Activated CD8-positive, alpha-beta memory T cell treated with anti-CD3 and anti-CD28 coated beads, Interleukin-2, amount 10 ng/mL, durations not matched to agents 7 days and 5 days (primary cell): ENCODE measurements at regions not wholly inside any gene's neighbourhood (a gene's known extent, or its start where the extent isn't known, plus 50 kb on each side); places are given as distances from the start of the nearest gene placed in this dataset.

ENCODE experiments used
- ATAC-seq: fragments of 150-1000 bp; cut with Tn5 transposase; one replicate; pipeline ENCODE4 v1.10.0; 2021; ENCODE audit warnings: moderate library complexity
- CTCF ChIA-PET: fragments of 350-600 bp; sonication (Branson Sonifier 250); formaldehyde crosslinking; loops from one replicate; lab custom pipeline; 2021; ENCODE audit warnings: antibody characterized with exemption; lab: Charles Lee
- DNase-seq: peaks from one replicate; pipeline ENCODE4 v3.0.0-alpha.2; 2020
- H3K27ac Mint-ChIP-seq: one replicate; pipeline ENCODE4 v1.8.0; 2021; ENCODE audit warnings: mild to moderate bottlenecking, mixed read lengths
- H3K27me3 Mint-ChIP-seq: one replicate; pipeline ENCODE4 v1.8.0; 2021; ENCODE audit warnings: mixed read lengths
- H3K36me3 Mint-ChIP-seq: one replicate; pipeline ENCODE4 v1.8.0; 2021; ENCODE audit warnings: mild to moderate bottlenecking, mixed read lengths
- H3K4me1 Mint-ChIP-seq: one replicate; pipeline ENCODE4 v1.8.0; 2021; ENCODE audit warnings: mixed read lengths
- H3K4me3 Mint-ChIP-seq: one replicate; pipeline ENCODE4 v1.8.0; 2021; ENCODE audit warnings: mild to moderate bottlenecking, moderate library complexity, mixed read lengths
- H3K9me3 Mint-ChIP-seq: one replicate; pipeline ENCODE4 v1.8.0; 2022; ENCODE audit warnings: low read depth, mixed read lengths

DNA sequence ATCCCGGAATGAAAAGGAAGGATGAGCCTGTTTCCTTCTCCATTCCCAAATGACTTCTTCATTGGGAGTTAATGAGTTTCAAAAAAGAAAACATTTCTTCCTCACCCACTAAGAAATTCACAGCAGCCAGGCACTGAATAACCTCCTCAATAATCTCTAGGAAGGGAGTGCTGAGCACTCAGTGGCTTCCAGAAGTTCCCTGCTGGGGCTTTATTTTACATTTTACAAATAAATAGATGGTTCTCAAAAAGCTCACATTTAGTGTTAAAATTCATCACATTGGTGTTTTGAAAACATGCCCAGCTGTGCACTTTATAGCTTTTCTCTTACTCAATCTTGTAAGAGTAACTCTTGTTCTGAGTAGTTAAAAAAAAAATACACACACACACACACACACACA, 148.9 kb upstream of the PFKP start:
- H3K36me3 Mint-ChIP-seq: no peaks in the 10 kb centered on the region
- H3K27ac Mint-ChIP-seq: no peak overlapping the region
- peaks cover 3% of the 10 kb centered on the region for H3K4me1 Mint-ChIP-seq
- no peaks in the 10 kb centered on the region for H3K9me3 Mint-ChIP-seq
- ATAC-seq (no peak), DNase-seq (no peak)
- no peak overlapping the region for H3K4me3 Mint-ChIP-seq
- H3K27me3 Mint-ChIP-seq: peaks cover 19% of the 10 kb centered on the region
- CTCF ChIA-PET: no interaction called here

DNA sequence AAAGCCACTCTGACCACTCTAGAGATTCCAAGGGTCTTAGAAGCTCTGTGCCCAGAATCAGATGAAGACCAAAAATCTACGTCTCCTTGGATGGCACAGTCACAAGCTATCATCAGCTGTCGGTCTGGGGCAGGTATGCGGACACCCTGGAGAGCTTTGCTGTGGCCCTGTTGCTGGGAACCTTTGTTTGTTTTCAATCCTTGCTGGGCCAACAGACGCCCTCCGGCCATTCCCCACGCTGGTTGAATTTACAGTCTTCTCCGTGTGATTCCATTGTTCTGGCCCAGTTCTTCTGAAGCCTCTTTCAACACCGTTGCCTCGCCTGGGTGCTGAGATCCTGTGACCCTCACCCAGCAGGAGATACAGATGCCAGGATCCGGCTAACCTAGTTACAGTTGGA, 149.4 kb upstream of the PFKP start:
- Mint-ChIP-seq H3K4me3 (no peak overlapping the region), H3K36me3 (no peaks in the 10 kb centered on the region), H3K27me3 (peaks cover 19% of the 10 kb centered on the region), H3K9me3 (no peaks in the 10 kb centered on the region), H3K27ac (no peak overlapping the region), H3K4me1 (no peaks in the 10 kb centered on the region)
- CTCF ChIA-PET: no interaction called here
- ATAC-seq (no peak), DNase-seq (no peak)

DNA sequence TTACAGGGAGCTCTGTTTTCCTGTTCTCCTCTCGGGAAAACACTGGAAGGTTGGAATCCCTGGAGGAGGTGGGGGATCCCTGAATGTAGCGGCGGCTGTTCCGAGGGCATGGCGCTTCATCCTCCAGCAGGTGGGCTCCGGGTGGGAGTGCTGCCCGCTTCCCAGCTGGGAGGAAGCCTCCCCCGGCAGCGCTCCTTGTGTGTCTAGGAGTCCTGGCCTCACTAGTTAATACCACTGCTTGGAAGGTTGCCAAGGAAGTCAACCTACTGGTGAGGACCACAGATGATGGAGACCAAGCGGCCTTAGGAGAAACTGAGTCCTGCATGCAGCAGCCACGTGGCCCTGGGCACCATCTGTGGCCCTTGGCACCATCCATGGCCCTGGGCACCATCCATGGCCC, 151.9 kb upstream of the PFKP start:
- H3K4me1 Mint-ChIP-seq: no peaks in the 10 kb centered on the region
- H3K27me3 Mint-ChIP-seq: peaks cover 20% of the 10 kb centered on the region
- no peaks in the 10 kb centered on the region for H3K36me3 Mint-ChIP-seq
- CTCF ChIA-PET: no interaction called here
- H3K27ac Mint-ChIP-seq: no peak overlapping the region
- H3K4me3 Mint-ChIP-seq: no peak overlapping the region
- H3K9me3 Mint-ChIP-seq: no peaks in the 10 kb centered on the region
- DNase-seq: no peak
- no peak for ATAC-seq

DNA sequence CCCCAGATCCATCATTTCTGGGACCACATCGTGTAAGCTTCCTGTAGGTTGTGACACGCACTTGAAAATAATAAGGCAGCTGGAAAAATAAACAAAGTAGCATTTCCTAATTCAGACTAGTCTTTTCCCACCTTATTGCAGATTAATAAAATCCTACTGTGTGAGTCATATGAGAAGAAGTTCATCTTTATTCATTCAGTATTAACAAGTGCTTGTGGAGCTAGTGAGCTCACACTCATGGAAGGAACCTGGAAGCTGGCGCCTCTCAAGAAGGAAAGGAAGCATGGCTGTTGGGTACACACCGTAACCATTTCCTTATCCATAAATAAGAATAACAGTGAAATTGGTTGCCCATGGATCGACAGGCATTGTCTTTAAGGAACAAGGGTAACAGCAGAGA, 152.6 kb upstream of the PFKP start:
- H3K4me3 Mint-ChIP-seq: no peak overlapping the region
- CTCF ChIA-PET: interaction anchor here (1.2 kb wide), 1 partner anchor 14 kb away, joined by 3 read pairs; no protein-coding TSS in a partner anchor
- DNase-seq (no peak), ATAC-seq (no peak)
- H3K9me3 Mint-ChIP-seq: no peaks in the 10 kb centered on the region
- no peaks in the 10 kb centered on the region for H3K36me3 Mint-ChIP-seq
- peaks cover 20% of the 10 kb centered on the region for H3K27me3 Mint-ChIP-seq
- no peaks in the 10 kb centered on the region for H3K4me1 Mint-ChIP-seq
- H3K27ac Mint-ChIP-seq: no peak overlapping the region

DNA sequence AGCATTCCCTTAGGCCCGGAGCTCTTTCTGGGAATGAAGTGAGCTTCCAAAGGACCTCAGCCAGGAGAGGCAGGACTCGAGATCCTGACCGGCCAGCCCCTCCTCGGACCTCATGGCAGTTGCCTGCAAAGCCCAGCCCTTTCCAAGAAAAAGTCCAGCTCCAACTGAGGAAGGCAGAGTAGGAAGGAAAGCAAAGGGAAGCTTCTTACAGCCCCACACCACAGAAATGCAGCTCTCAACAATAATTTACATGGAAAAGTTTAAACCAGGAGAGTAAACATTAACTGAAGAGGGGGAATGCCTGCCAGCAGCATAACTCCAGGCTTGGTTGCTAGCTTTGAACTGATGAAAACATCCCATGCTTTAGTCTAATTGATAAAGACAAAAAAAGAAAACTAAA, 153.9 kb upstream of the PFKP start:
- ATAC-seq (no peak), DNase-seq (no peak)
- H3K4me3 Mint-ChIP-seq: no peak overlapping the region
- peaks cover 11% of the 10 kb centered on the region for H3K27me3 Mint-ChIP-seq
- H3K27ac Mint-ChIP-seq: no peak overlapping the region
- CTCF ChIA-PET: interaction anchor here (1.2 kb wide), 1 partner anchor 15 kb away, joined by 3 read pairs; no protein-coding TSS in a partner anchor
- H3K9me3 Mint-ChIP-seq: no peaks in the 10 kb centered on the region
- peaks cover 6% of the 10 kb centered on the region for H3K4me1 Mint-ChIP-seq
- H3K36me3 Mint-ChIP-seq: no peaks in the 10 kb centered on the region

DNA sequence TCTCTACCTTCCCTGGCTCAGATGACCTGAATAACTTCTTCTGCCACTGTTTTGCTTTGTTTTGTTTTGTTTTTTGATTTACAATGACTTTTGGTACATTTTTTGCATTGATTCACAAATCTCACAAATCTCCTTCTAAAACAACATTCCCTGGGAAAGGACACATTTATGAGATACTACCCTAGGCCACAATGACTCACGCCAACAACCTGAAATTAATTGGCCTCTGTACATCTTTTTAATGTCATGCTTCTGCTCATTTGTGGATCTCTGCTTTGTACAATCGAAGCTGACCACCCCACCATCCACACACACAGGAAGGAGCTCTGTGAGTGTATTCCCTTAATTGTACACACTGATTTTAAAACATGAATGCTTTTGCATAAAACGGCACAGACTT, 156.7 kb upstream of the PFKP start:
- H3K27ac Mint-ChIP-seq: no peak overlapping the region
- ATAC-seq: no peak
- peaks cover 14% of the 10 kb centered on the region for H3K27me3 Mint-ChIP-seq
- H3K4me3 Mint-ChIP-seq: no peak overlapping the region
- H3K4me1 Mint-ChIP-seq: peaks cover 6% of the 10 kb centered on the region
- no peak for DNase-seq
- CTCF ChIA-PET: no interaction called here
- no peaks in the 10 kb centered on the region for H3K36me3 Mint-ChIP-seq
- no peaks in the 10 kb centered on the region for H3K9me3 Mint-ChIP-seq

DNA sequence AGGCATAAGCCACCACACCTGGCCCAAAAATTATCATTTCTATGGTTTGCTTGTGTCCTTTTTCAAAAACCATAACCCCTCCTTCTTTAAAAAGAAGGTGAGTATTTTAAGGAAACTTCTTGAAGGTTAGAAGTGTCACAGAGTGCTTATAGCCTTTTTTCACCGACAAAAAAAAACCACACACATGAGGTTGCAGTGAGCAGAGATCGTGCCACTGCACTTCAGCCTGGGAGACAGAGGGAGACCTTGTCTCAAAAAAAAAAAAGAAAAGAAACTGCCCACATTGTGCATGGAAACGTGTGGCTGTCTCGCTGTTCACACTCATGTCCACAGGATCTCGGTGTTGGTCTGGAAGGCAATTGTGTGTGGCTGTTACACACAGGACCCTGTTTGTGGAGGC, 157.4 kb upstream of the PFKP start:
- no peaks in the 10 kb centered on the region for H3K9me3 Mint-ChIP-seq
- DNase-seq (no peak), ATAC-seq (no peak)
- peaks cover 6% of the 10 kb centered on the region for H3K4me1 Mint-ChIP-seq
- peaks cover 14% of the 10 kb centered on the region for H3K27me3 Mint-ChIP-seq
- CTCF ChIA-PET: no interaction called here
- H3K36me3 Mint-ChIP-seq: no peaks in the 10 kb centered on the region
- H3K27ac Mint-ChIP-seq: no peak overlapping the region
- H3K4me3 Mint-ChIP-seq: no peak overlapping the region

DNA sequence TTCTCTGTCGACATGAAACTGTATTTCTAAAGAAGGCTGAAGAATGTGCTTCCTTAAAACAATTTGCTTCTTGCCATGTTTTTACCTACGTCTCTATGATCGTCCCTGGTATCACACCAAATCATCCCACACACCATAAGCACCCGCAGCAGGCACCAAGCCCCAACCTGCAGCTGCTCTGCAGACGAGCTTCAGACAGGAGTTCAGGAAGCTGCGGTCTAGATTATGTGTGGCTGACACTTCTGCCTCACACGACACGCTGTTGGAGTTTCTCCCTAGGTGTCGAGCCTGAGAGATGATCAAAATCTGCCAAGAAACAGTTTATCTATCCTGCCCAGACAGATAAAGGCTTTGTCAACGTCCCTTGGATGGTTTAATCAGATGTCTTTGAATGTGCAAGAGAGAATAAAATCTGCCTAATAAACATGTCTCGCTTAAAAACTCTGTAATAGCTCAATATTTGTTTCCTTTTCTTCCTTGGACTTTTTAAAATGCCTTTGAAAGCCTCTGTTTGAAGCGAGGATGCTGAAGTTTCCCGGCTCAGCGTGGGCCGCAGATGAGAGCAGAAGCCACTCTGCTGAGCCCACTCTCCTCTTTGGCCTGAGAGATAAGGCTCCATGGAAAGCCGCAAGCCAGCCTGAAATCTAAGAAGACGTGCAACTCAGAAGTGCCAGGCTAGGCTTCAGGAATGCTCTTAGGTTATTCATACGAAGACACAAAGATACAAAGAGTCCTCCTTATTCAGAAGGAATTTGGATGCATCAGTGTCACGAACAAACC, 158.3 kb upstream of the PFKP start:
- Mint-ChIP-seq H3K27me3 (peaks cover 10% of the 10 kb centered on the region), H3K36me3 (no peaks in the 10 kb centered on the region), H3K4me1 (peaks cover 6% of the 10 kb centered on the region), H3K9me3 (no peaks in the 10 kb centered on the region), H3K4me3 (no peak overlapping the region), H3K27ac (no peak overlapping the region)
- ATAC-seq (peak; percentile 42), DNase-seq (peak; percentile 47)
- CTCF ChIA-PET: interaction anchor here (0.7 kb wide), 1 partner anchor 13 kb away, joined by 3 read pairs; no protein-coding TSS in a partner anchor

DNA sequence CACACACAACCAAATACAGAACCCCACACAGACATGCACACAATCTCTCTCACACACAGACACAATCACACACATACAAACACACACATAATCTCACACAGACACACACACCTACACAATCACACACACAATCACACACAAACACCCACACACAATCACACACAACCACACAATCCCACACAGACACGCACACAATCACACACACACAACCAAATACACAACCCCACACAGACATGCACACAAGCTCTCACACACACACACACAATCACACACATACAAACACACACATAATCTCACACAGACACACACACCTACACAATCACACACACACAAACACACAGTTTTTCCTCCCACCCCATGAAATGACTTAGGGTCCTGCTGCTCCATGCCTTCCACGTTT, 160.4 kb upstream of the PFKP start:
- no peak for ATAC-seq
- H3K27ac Mint-ChIP-seq: no peak overlapping the region
- no peak for DNase-seq
- no peak overlapping the region for H3K4me3 Mint-ChIP-seq
- CTCF ChIA-PET: no interaction called here
- H3K4me1 Mint-ChIP-seq: peaks cover 6% of the 10 kb centered on the region
- peaks cover 7% of the 10 kb centered on the region for H3K27me3 Mint-ChIP-seq
- no peaks in the 10 kb centered on the region for H3K36me3 Mint-ChIP-seq
- H3K9me3 Mint-ChIP-seq: no peaks in the 10 kb centered on the region

DNA sequence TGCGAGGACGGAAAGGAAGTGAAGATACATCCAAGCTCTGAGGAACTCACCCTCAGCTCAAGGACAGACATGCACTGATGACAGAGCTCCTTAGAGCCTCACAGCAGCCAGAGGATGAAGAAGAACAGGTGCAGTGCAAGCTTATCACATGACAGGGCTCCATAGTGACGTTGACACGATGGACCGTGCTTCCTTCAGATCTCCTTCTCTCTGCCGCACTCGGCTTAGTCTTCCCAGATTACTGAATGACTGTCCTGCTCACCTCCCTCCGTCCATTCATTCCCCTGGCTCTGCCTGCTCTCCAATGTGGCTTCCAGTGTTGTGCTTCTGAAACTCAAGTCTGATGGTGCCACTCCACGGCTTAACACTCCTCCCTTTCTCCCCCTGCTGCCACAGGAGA, 161.5 kb upstream of the PFKP start:
- peaks cover 10% of the 10 kb centered on the region for H3K27me3 Mint-ChIP-seq

DNA sequence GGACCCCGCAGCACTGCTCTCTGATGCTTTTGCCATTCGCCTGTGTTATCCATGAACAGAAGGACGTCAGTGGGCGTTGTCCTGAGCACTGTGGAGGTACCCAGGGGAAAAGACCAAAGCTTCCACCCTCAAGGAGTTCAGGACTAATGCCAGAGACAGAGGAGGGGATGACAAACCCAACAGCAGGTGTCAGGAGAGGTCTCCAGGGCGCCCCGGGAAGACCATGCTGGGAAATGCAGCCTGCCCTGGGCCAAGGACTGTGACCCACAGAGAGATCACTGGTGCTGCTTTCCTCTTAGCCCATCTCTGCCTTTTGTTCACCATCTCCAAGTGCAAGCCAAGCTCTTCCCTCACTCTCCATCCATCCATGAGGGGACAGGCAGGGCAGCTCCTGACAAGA, 166.8 kb upstream of the PFKP start:
- H3K27ac Mint-ChIP-seq: no peak overlapping the region
- CTCF ChIA-PET: no interaction called here

More for the DNA sequence above, 161.5 kb upstream of the PFKP start:
- no peaks in the 10 kb centered on the region for H3K9me3 Mint-ChIP-seq
- H3K4me1 Mint-ChIP-seq: peaks cover 6% of the 10 kb centered on the region
- H3K36me3 Mint-ChIP-seq: no peaks in the 10 kb centered on the region
- no peak overlapping the region for H3K27ac Mint-ChIP-seq
- DNase-seq: no peak
- H3K4me3 Mint-ChIP-seq: no peak overlapping the region
- CTCF ChIA-PET: no interaction called here
- ATAC-seq: no peak

DNA sequence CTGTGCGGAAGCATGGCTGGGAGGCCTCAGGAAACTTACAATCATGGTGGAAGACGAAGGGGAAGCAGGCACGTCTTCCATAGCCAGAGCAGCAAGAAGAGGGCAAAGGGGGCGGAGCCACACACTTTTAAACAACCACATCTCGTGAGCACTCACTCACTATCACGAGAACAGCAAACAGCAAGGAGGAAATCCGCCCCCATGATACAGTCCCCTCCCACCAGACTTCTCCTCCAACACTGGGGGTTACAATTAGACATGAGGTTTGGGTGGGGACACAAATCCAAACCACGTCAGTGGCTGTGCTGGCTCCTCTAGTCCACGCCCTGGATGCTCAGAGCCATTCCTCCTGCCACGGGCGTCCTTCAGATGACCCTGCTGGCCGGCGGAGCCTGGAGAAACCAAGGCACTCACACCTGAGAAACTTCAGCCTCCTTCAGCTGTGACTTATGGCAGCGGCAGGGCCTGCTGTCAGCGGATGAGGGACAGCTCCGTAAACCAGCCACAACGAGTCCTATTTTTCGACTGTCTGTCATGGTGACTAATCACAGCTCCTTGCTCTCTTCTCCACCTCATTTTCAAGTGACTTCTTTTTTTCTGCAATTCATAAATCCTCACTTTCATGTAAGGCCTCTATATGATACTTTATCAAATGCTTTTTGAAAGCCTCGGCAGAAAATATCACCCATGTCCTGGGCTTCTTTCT, 167.9 kb upstream of the PFKP start:
- Mint-ChIP-seq H3K27me3 (peaks cover 6% of the 10 kb centered on the region), H3K9me3 (no peaks in the 10 kb centered on the region), H3K36me3 (no peaks in the 10 kb centered on the region), H3K4me3 (no peak overlapping the region), H3K27ac (no peak overlapping the region), H3K4me1 (no peaks in the 10 kb centered on the region)
- ATAC-seq: no peak
- CTCF ChIA-PET: no interaction called here
- DNase-seq: no peak

More for the DNA sequence above, 166.8 kb upstream of the PFKP start:
- Mint-ChIP-seq H3K4me1 (no peaks in the 10 kb centered on the region), H3K9me3 (no peaks in the 10 kb centered on the region), H3K36me3 (no peaks in the 10 kb centered on the region), H3K4me3 (no peak overlapping the region), H3K27me3 (peaks cover 4% of the 10 kb centered on the region)
- DNase-seq (no peak), ATAC-seq (no peak)

DNA sequence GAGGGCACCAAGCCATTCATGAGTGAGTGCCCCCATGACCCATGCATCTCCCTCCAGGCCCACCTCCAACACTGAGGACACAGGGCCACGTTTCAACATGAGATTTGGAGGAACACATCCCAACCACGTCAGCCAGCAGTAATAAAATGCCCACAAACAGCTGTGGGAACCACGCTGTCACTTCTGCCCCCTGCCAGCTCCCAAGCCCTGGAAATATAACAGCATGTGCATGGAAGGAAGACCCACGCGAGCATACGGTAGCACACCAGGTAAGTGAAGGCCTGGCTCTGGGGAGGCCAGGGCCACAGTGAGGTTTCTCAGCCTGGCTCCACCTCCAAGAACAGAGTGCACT, 168.9 kb upstream of the PFKP start:
- no peaks in the 10 kb centered on the region for H3K9me3 Mint-ChIP-seq
- H3K4me3 Mint-ChIP-seq: no peak overlapping the region
- no peak for DNase-seq
- peaks cover 6% of the 10 kb centered on the region for H3K27me3 Mint-ChIP-seq
- no peaks in the 10 kb centered on the region for H3K4me1 Mint-ChIP-seq
- H3K27ac Mint-ChIP-seq: no peak overlapping the region
- ATAC-seq: no peak
- CTCF ChIA-PET: interaction anchor here (1.1 kb wide), 1 partner anchor 13 kb away, joined by 3 read pairs; no protein-coding TSS in a partner anchor
- H3K36me3 Mint-ChIP-seq: no peaks in the 10 kb centered on the region
